GM12878 (cell line): ENCODE measurements at regions not wholly inside any gene's neighbourhood (a gene's known extent, or its start where the extent isn't known, plus 50 kb on each side); places are given as distances from the start of the nearest gene placed in this dataset.

ENCODE experiments used
- ATAC-seq: fragments of 200-7000 bp; cut with Tn5 transposase; 3 replicates; pipeline ENCODE4 v1.9.1; 2020; ENCODE audit warnings: mild to moderate bottlenecking, moderate library complexity
- BruUV-seq: library from RNA; stranded (reverse); fragments of 400-500 nt; replicated peaks from 2 replicates; lab custom pipeline; 2021; lab: Mats Ljungman, UMichigan
- CTCF ChIA-PET: fragments of 300-600 bp; sonication (Branson Sonifier 250); formaldehyde crosslinking; extraction: SDS; loops from one replicate; lab custom pipeline; 2021; ENCODE audit warnings: inconsistent platforms; lab: Yijun Ruan, JAX
- POLR2A ChIA-PET: fragments of 350-600 bp; formaldehyde crosslinking; extraction: SDS; loops from one replicate; lab custom pipeline; 2021; ENCODE audit warnings: inconsistent platforms; lab: Charles Lee
- RAD21 ChIA-PET: fragments of 300-600 bp; sonication (Branson Sonifier 250); formaldehyde crosslinking; loops from one replicate; lab custom pipeline; 2023; ENCODE audit warnings: antibody characterized with exemption; ENCODE audit not compliant: unreplicated experiment; lab: Charles Lee
- SMC1A ChIA-PET: fragments of 300-600 bp; sonication (Branson Sonifier 250); formaldehyde crosslinking; loops from one replicate; lab custom pipeline; 2023; ENCODE audit not compliant: unreplicated experiment, uncharacterized antibody; lab: Charles Lee
- DNase-seq: peaks from one replicate; pipeline ENCODE4 v3.0.0-alpha.2; 2011; ENCODE audit warnings: low read depth, low spot score
- FAIRE-seq: peaks from 3 replicates; lab custom pipeline; 2011; peaks lifted over from hg19 to GRCh38; lab: Jason Lieb, UNC
- H2AFZ ChIP-seq: 2 replicates; pipeline ENCODE4 v1.6.0; 2011; ENCODE audit warnings: low read depth, low read length, control low read depth; ENCODE audit not compliant: control insufficient read depth
- H3K27ac ChIP-seq: 2 replicates; pipeline ENCODE4 v1.5.1; 2011; ENCODE audit warnings: control low read depth; ENCODE audit not compliant: control insufficient read depth, insufficient read depth
- H3K27me3 ChIP-seq, 2 experiments: replicated peaks in 1 of 2; 2 replicates each; pipeline versions ENCODE4 v1.6.0 to v1.6.1; 2011; ENCODE audit warnings: low read length in 1 of 2; ENCODE audit not compliant: control insufficient read depth in 2 of 2, insufficient read depth in 2 of 2
- H3K36me3 ChIP-seq, 2 experiments: 2 replicates each; pipeline ENCODE4 v1.5.1; 2011; ENCODE audit warnings: low read length in 1 of 2; ENCODE audit not compliant: control insufficient read depth in 2 of 2, insufficient read depth in 2 of 2
- H3K4me1 ChIP-seq: 2 replicates; pipeline ENCODE4 v1.6.1; 2011; ENCODE audit warnings: mild to moderate bottlenecking, low read length, moderate library complexity, mixed read lengths; ENCODE audit not compliant: control insufficient read depth, insufficient read depth
- H3K4me2 ChIP-seq: 2 replicates; pipeline ENCODE4 v1.6.0; 2011; ENCODE audit warnings: control low read depth; ENCODE audit not compliant: control insufficient read depth, insufficient read depth
- H3K4me3 ChIP-seq: fragments of 200-600 bp; sonication (generic); 2 replicates; pipeline ENCODE4 v1.5.1; 2016
- H3K79me2 ChIP-seq: 2 replicates; pipeline ENCODE4 v1.6.0; 2011; ENCODE audit warnings: low read length; ENCODE audit not compliant: control insufficient read depth, insufficient read depth
- H3K9ac ChIP-seq: 2 replicates; pipeline ENCODE4 v1.8.0; 2011; ENCODE audit warnings: low read length, control low read depth, mixed read lengths; ENCODE audit not compliant: control insufficient read depth, insufficient read depth
- H3K9me3 ChIP-seq: replicated peaks from 3 replicates; pipeline ENCODE4 v1.5.1; 2011; ENCODE audit warnings: mild to moderate bottlenecking, low read length; ENCODE audit not compliant: control insufficient read depth, insufficient read depth
- H4K20me1 ChIP-seq: 2 replicates; pipeline ENCODE4 v1.6.0; 2011; ENCODE audit not compliant: control insufficient read depth, insufficient read depth
- GABPA ChIP-seq: IDR thresholded peaks from 2 replicates; pipeline ENCODE4 v1.6.1; 2014; ENCODE audit warnings: antibody characterized with exemption, low read depth, mild to moderate bottlenecking, inconsistent platforms
- NFXL1 ChIP-seq: fragments of 450-650 bp; IDR thresholded peaks from 2 replicates; pipeline ENCODE4 v1.6.1; 2017; ENCODE audit warnings: antibody characterized with exemption, mild to moderate bottlenecking, borderline replicate concordance
- SIN3A ChIP-seq: IDR thresholded peaks from 2 replicates; pipeline ENCODE4 v1.6.1; 2012; ENCODE audit warnings: low read depth, low read length, improper control_type of control experiment
- SMC3 ChIP-seq: IDR thresholded peaks from 2 replicates; pipeline ENCODE4 v1.6.1; 2011; ENCODE audit warnings: low read length, improper control_type of control experiment, borderline replicate concordance
- ZNF217 ChIP-seq: fragments of 450-650 bp; IDR thresholded peaks from 2 replicates; pipeline ENCODE4 v1.6.1; 2017; ENCODE audit warnings: antibody characterized with exemption, mild to moderate bottlenecking
- ZNF622 ChIP-seq: fragments of 450-650 bp; IDR thresholded peaks from 2 replicates; pipeline ENCODE4 v1.6.1; 2017; ENCODE audit warnings: mild to moderate bottlenecking, inconsistent platforms
- WGBS: methylation state at CpG from one replicate; pipeline ENCODE4 v1.1.6; 2016; ENCODE audit warnings: low lambda C conversion rate; ENCODE audit not compliant: insufficient replicate concordance, insufficient coverage; ENCODE audit errors: missing lambda C conversion rate; 5-methylcytosine and 5-hydroxymethylcytosine counted together
- in situ Hi-C: fragments of 300-500 bp; cut with MboI; formaldehyde crosslinking; loops from 9 replicates; pipeline ENCODE4 v1.14.3; 2018; ENCODE audit warnings: mixed read lengths
- intact Hi-C: fragments of 100-400 bp; cut with micrococcal nuclease; formaldehyde crosslinking; loops from one replicate; pipeline ENCODE4 v1.14.2; 2022; ENCODE audit not compliant: unreplicated experiment
- TF ChIP-seq, protein P1 (sequence below): fragments of 450-650 bp; IDR thresholded peaks from 2 replicates; pipeline ENCODE4 v1.6.1; 2017; ENCODE audit warnings: mild to moderate bottlenecking, low read depth, inconsistent platforms; ENCODE audit not compliant: poor library complexity, severe bottlenecking
- TF ChIP-seq, protein P2 (sequence below): fragments of 450-650 bp; IDR thresholded peaks from 2 replicates; pipeline ENCODE4 v1.6.1; 2017; ENCODE audit warnings: borderline replicate concordance

DNA sequence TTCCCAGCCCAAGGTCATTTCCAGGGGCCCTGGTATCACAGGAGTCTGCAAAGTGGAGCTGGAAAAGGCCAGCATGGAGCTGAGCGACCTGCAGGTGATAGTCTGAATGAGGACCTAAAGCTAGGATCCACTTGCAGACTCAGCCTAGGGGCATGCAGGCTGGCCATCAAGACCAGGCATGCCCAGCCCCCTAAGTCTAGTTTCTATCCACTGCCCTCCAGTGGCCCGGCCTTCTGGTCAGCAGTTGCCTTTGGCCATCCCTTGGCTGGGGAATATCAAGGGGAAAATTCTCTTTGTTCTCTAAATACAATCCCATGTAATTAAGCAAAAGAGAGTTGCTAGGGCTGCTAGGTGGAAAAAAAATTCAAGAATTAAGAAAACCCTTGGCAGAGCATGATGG is 96.3 kb upstream of the LHX5 start (continued):
- TF ChIP-seq ZNF622: no peak

DNA sequence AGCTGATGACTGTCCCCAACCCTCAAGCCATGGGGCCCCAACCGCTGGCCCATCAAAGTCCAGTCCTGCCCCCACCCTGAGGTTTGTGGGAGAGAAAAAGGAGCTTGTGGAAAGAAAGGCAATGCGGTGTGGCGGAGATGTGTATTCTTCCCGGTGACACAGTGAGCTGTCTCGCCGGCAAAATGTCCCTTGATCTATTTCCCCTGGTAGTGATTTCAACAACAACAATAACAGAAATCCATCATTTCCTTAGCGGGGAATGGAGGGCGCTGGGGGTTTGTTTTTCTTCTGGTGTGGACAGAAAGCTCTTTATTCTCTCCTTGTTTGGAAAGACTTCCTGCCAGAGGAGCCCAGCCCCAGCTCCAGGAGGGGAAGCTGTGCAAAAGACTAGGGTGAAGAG is 93.7 kb upstream of the LHX5 start:
- H3K9me3 ChIP-seq: no peaks in the 10 kb centered on the region
- BruUV-seq: no TSS peak
- FAIRE-seq (no peak), ATAC-seq (no peak), DNase-seq (no peak)
- H3K36me3 ChIP-seq: no peaks in the 10 kb centered on the region
- RAD21 ChIA-PET: no interaction called here
- H3K4me2 ChIP-seq: no peak overlapping the region
- H3K9ac ChIP-seq: no peak overlapping the region
- WGBS: 52% methylated on average over 8 of the region's 8 CpGs
- CTCF ChIA-PET: no interaction called here
- SMC1A ChIA-PET: no interaction called here
- H3K4me3 ChIP-seq: no peak overlapping the region
- H3K27ac ChIP-seq: no peak overlapping the region
- no peaks in the 10 kb centered on the region for H4K20me1 ChIP-seq
- intact Hi-C loops: no loop called here
- no peaks in the 10 kb centered on the region for H3K4me1 ChIP-seq
- no peak overlapping the region for H2AFZ ChIP-seq
- H3K79me2 ChIP-seq: no peaks in the 10 kb centered on the region
- TF ChIP-seq ZNF217: no peak
- TF ChIP-seq GABPA: no peak
- no peak for TF ChIP-seq SIN3A
- TF ChIP-seq, protein P1, sequence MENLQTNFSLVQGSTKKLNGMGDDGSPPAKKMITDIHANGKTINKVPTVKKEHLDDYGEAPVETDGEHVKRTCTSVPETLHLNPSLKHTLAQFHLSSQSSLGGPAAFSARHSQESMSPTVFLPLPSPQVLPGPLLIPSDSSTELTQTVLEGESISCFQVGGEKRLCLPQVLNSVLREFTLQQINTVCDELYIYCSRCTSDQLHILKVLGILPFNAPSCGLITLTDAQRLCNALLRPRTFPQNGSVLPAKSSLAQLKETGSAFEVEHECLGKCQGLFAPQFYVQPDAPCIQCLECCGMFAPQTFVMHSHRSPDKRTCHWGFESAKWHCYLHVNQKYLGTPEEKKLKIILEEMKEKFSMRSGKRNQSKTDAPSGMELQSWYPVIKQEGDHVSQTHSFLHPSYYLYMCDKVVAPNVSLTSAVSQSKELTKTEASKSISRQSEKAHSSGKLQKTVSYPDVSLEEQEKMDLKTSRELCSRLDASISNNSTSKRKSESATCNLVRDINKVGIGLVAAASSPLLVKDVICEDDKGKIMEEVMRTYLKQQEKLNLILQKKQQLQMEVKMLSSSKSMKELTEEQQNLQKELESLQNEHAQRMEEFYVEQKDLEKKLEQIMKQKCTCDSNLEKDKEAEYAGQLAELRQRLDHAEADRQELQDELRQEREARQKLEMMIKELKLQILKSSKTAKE: no peak
- TF ChIP-seq, protein P2, sequence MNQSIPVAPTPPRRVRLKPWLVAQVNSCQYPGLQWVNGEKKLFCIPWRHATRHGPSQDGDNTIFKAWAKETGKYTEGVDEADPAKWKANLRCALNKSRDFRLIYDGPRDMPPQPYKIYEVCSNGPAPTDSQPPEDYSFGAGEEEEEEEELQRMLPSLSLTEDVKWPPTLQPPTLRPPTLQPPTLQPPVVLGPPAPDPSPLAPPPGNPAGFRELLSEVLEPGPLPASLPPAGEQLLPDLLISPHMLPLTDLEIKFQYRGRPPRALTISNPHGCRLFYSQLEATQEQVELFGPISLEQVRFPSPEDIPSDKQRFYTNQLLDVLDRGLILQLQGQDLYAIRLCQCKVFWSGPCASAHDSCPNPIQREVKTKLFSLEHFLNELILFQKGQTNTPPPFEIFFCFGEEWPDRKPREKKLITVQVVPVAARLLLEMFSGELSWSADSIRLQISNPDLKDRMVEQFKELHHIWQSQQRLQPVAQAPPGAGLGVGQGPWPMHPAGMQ: no peak
- TF ChIP-seq NFXL1: no peak
- TF ChIP-seq SMC3: no peak
- TF ChIP-seq, all 136 proteins: peak for 0
- POLR2A ChIA-PET: no interaction called here
- H3K27me3 ChIP-seq: peaks cover 0 to 2% of the 10 kb centered on the region in 2 experiments; a peak in 2 of 4 replicates
- in situ Hi-C loops: no loop called here
